Stimulated activated CD8-positive, alpha-beta memory T cell treated with anti-CD3 and anti-CD28 coated beads, Interleukin-15, amount 100 ng/mL, for 4 hours (primary cell): ENCODE measurements at regions not wholly inside any gene's neighbourhood (a gene's known extent, or its start where the extent isn't known, plus 50 kb on each side); places are given as distances from the start of the nearest gene placed in this dataset.
"Not testable (repeated sequence)": the region's sequence is repeated elsewhere in the genome, so short reads cannot be mapped to it uniquely, and the experiment has no call there.

Experiments used
- DNase-seq, 2 donors: peaks; one replicate each; pipeline ENCODE4 v3.0.0-alpha.2; 2020; ENCODE audit warnings: low read depth in 2 of 2

- no peak for DNase-seq
Observed at GRCh38 chr1:200282497-200283122, 127.2 kb downstream of the ZNF281 start.

GRCh38 chr1:200281201-200281835 lies 128.5 kb downstream of the ZNF281 start:
- no peak for DNase-seq

- DNase-seq, result no peak
Observed at GRCh38 chr1:200279810-200280411, 129.9 kb downstream of the ZNF281 start.

- no peak for DNase-seq
Observed at GRCh38 chr1:200275816-200276453, 133.9 kb downstream of the ZNF281 start.

GRCh38 chr1:200275415-200275814 lies 134.4 kb downstream of the ZNF281 start:
- DNase-seq, result no peak

- no peak for DNase-seq
Observed at GRCh38 chr1:200274116-200274515, 135.7 kb downstream of the ZNF281 start.

- no peak for DNase-seq
Observed at GRCh38 chr1:200272481-200273068, 137.3 kb downstream of the ZNF281 start.

GRCh38 chr1:200269256-200269655 lies 140.6 kb downstream of the ZNF281 start:
- DNase-seq, result no peak

GRCh38 chr1:200267937-200268336 lies 141.9 kb downstream of the ZNF281 start:
- no peak for DNase-seq

- DNase-seq, result no peak
Observed at GRCh38 chr1:200267458-200267857, 142.4 kb downstream of the ZNF281 start.

GRCh38 chr1:200266871-200267270 lies 143.0 kb downstream of the ZNF281 start:
- DNase-seq, result no peak

- DNase-seq, result no peak
Observed at GRCh38 chr1:200265881-200266280, 144.0 kb downstream of the ZNF281 start.

GRCh38 chr1:200265104-200265503 lies 144.7 kb downstream of the ZNF281 start:
- DNase-seq, result no peak

GRCh38 chr1:200263203-200263602 lies 146.6 kb downstream of the ZNF281 start:
- no peak for DNase-seq

GRCh38 chr1:200262326-200262965 lies 147.4 kb downstream of the ZNF281 start:
- no peak for DNase-seq

- no peak for DNase-seq
Observed at GRCh38 chr1:200260597-200261335, 149.1 kb downstream of the ZNF281 start.

GRCh38 chr1:200258447-200259375 lies 151.1 kb downstream of the ZNF281 start:
- DNase-seq, result no peak

- DNase-seq, result no peak
Observed at GRCh38 chr1:200257235-200257634, 152.6 kb downstream of the ZNF281 start.

- DNase-seq, result not testable (repeated sequence)
Observed at GRCh38 chr1:200254602-200255001, 155.2 kb downstream of the ZNF281 start.
